Trophoblast cell (in vitro differentiated cells and primary cell): ENCODE measurements at regions not wholly inside any gene's neighbourhood (a gene's known extent, or its start where the extent isn't known, plus 50 kb on each side); places are given as distances from the start of the nearest gene placed in this dataset.

ENCODE experiments used
- DNase-seq, 2 donors: peaks; one replicate each; pipeline ENCODE4 v3.0.0-alpha.2; 2016
- H2AFZ ChIP-seq: 2 replicates; pipeline ENCODE4 v1.6.1; 2013; ENCODE audit warnings: low read length, moderate library complexity, mild to moderate bottlenecking; ENCODE audit not compliant: insufficient read depth, poor library complexity
- H2AK5ac ChIP-seq: 2 replicates; pipeline ENCODE4 v1.6.1; 2013; ENCODE audit warnings: mild to moderate bottlenecking, low read length
- H2BK120ac ChIP-seq: 2 replicates; pipeline ENCODE4 v1.6.1; 2013; ENCODE audit warnings: low read length, mild to moderate bottlenecking, moderate library complexity; ENCODE audit not compliant: insufficient read depth, poor library complexity
- H2BK12ac ChIP-seq: 2 replicates; pipeline ENCODE4 v1.6.1; 2013; ENCODE audit warnings: mild to moderate bottlenecking, low read length, moderate library complexity
- H2BK5ac ChIP-seq: 2 replicates; pipeline ENCODE4 v1.6.1; 2013; ENCODE audit warnings: low read length, low read depth, moderate library complexity, mild to moderate bottlenecking; ENCODE audit not compliant: poor library complexity
- H3K14ac ChIP-seq: 2 replicates; pipeline ENCODE4 v1.6.1; 2013; ENCODE audit warnings: mild to moderate bottlenecking, low read length
- H3K18ac ChIP-seq: 2 replicates; pipeline ENCODE4 v1.6.1; 2013; ENCODE audit warnings: mild to moderate bottlenecking, low read length
- H3K23ac ChIP-seq: 2 replicates; pipeline ENCODE4 v1.6.1; 2013; ENCODE audit warnings: low read length
- H3K27ac ChIP-seq: 2 replicates; pipeline ENCODE4 v1.5.1; 2013; ENCODE audit warnings: low read depth, mild to moderate bottlenecking, inconsistent platforms, low read length, moderate library complexity
- H3K27me3 ChIP-seq: 2 replicates; pipeline ENCODE4 v1.6.1; 2013; ENCODE audit warnings: inconsistent platforms, mild to moderate bottlenecking, low read length, moderate library complexity; ENCODE audit not compliant: insufficient read depth
- H3K36me3 ChIP-seq, 2 experiments: 1 replicate in 1 of 2; 2 replicates in 1 of 2; pipeline ENCODE4 v1.6.1; 2013; ENCODE audit warnings: low read length in 2 of 2, mild to moderate bottlenecking in 2 of 2, moderate library complexity in 1 of 2; ENCODE audit not compliant: insufficient read depth in 2 of 2, control insufficient read depth in 1 of 2
- H3K4ac ChIP-seq: 2 replicates; pipeline ENCODE4 v1.6.1; 2013; ENCODE audit warnings: low read depth, mild to moderate bottlenecking, low read length, moderate library complexity
- H3K4me1 ChIP-seq, 2 experiments: 1 replicate in 1 of 2; 2 replicates in 1 of 2; pipeline ENCODE4 v1.6.1; 2013; ENCODE audit warnings: low read length in 2 of 2, mild to moderate bottlenecking in 2 of 2, moderate library complexity in 1 of 2; ENCODE audit not compliant: insufficient read depth in 2 of 2, control insufficient read depth in 1 of 2
- H3K4me2 ChIP-seq: 2 replicates; pipeline ENCODE4 v1.6.1; 2013; ENCODE audit warnings: inconsistent platforms, mild to moderate bottlenecking, low read length, moderate library complexity
- H3K4me3 ChIP-seq: 2 replicates; pipeline ENCODE4 v1.5.1; 2013; ENCODE audit warnings: mild to moderate bottlenecking, low read depth, low read length, inconsistent platforms
- H3K79me1 ChIP-seq: one replicate; pipeline ENCODE4 v1.6.1; 2013; ENCODE audit warnings: low read length
- H3K79me2 ChIP-seq: 2 replicates; pipeline ENCODE4 v1.6.1; 2013; ENCODE audit warnings: low read length, mild to moderate bottlenecking; ENCODE audit not compliant: control insufficient read depth, insufficient read depth, poor library complexity
- H3K9ac ChIP-seq: 2 replicates; pipeline ENCODE4 v1.6.1; 2013; ENCODE audit warnings: mild to moderate bottlenecking, low read length
- H3K9me3 ChIP-seq: 2 replicates; pipeline ENCODE4 v1.6.1; 2013; ENCODE audit warnings: low read depth, mild to moderate bottlenecking, control low read depth, inconsistent platforms, low read length; ENCODE audit not compliant: insufficient read depth
- H4K12ac ChIP-seq: 2 replicates; pipeline ENCODE4 v1.6.1; 2013; ENCODE audit warnings: low read depth, mild to moderate bottlenecking, low read length, moderate library complexity
- H4K8ac ChIP-seq: 2 replicates; pipeline ENCODE4 v1.6.1; 2013; ENCODE audit warnings: low read depth, mild to moderate bottlenecking, low read length, moderate library complexity
- H4K91ac ChIP-seq: one replicate; pipeline ENCODE4 v1.6.1; 2013; ENCODE audit warnings: low read depth, mild to moderate bottlenecking, low read length, moderate library complexity
- WGBS: extraction: QIAGEN DNeasy Blood & Tissue Kit; methylation state at CpG from one replicate; pipeline ENCODE4 v1.1.7; 2013; ENCODE audit warnings: missing lambda C conversion rate; ENCODE audit not compliant: insufficient read length, insufficient coverage; ENCODE audit errors: extremely low coverage; 5-methylcytosine and 5-hydroxymethylcytosine counted together

- H2AK5ac ChIP-seq = no peak overlapping the region
- DNase-seq = no peak
- no peak overlapping the region for H3K4me2 ChIP-seq
- H3K9me3 ChIP-seq = no peaks in the 10 kb centered on the region
- no peaks in the 10 kb centered on the region for H3K79me2 ChIP-seq
- no peak overlapping the region for H3K4ac ChIP-seq
- H3K27ac ChIP-seq = no peak overlapping the region
- H3K18ac ChIP-seq = no peak overlapping the region
- no peak overlapping the region for H3K9ac ChIP-seq
- H3K14ac ChIP-seq = no peak overlapping the region
- H4K8ac ChIP-seq = no peak overlapping the region
- H3K36me3 ChIP-seq = no peaks in the 10 kb centered on the region
- WGBS = no CpG with 5 or more reads among the region's 1 CpG
- no peak overlapping the region for H2BK12ac ChIP-seq
- H2AFZ ChIP-seq = no peak overlapping the region
- no peaks in the 10 kb centered on the region for H3K4me1 ChIP-seq
- no peak overlapping the region for H2BK5ac ChIP-seq
- no peak overlapping the region for H3K4me3 ChIP-seq
- H3K23ac ChIP-seq = no peak overlapping the region
- no peak overlapping the region for H4K91ac ChIP-seq
- H3K79me1 ChIP-seq = no peaks in the 10 kb centered on the region
- H2BK120ac ChIP-seq = no peak overlapping the region
- H4K12ac ChIP-seq = no peak overlapping the region
- H3K27me3 ChIP-seq = no peaks in the 10 kb centered on the region
Measured at GRCh38 chrX:19270727-19271126, 73.0 kb upstream of the PDHA1 start.

GRCh38 chrX:19272452-19272851, 71.3 kb upstream of the PDHA1 start:
- no peak overlapping the region for H3K4ac ChIP-seq
- H3K23ac ChIP-seq = no peak overlapping the region
- no peak overlapping the region for H2BK5ac ChIP-seq
- no peak overlapping the region for H3K18ac ChIP-seq
- no peak overlapping the region for H2BK12ac ChIP-seq
- no peak overlapping the region for H3K4me2 ChIP-seq
- H3K27ac ChIP-seq = no peak overlapping the region
- H4K91ac ChIP-seq = no peak overlapping the region
- H4K12ac ChIP-seq = no peak overlapping the region
- H3K4me3 ChIP-seq = no peak overlapping the region
- no peaks in the 10 kb centered on the region for H3K27me3 ChIP-seq
- no peaks in the 10 kb centered on the region for H3K4me1 ChIP-seq
- H3K9me3 ChIP-seq = no peaks in the 10 kb centered on the region
- no peak overlapping the region for H3K9ac ChIP-seq
- no CpG with 5 or more reads among the region's 2 CpGs for WGBS
- no peak overlapping the region for H2AK5ac ChIP-seq
- no peak overlapping the region for H2AFZ ChIP-seq
- H3K79me2 ChIP-seq = no peaks in the 10 kb centered on the region
- H4K8ac ChIP-seq = no peak overlapping the region
- no peaks in the 10 kb centered on the region for H3K36me3 ChIP-seq
- no peak overlapping the region for H3K14ac ChIP-seq
- DNase-seq = no peak
- no peak overlapping the region for H2BK120ac ChIP-seq
- no peaks in the 10 kb centered on the region for H3K79me1 ChIP-seq

DNA sequence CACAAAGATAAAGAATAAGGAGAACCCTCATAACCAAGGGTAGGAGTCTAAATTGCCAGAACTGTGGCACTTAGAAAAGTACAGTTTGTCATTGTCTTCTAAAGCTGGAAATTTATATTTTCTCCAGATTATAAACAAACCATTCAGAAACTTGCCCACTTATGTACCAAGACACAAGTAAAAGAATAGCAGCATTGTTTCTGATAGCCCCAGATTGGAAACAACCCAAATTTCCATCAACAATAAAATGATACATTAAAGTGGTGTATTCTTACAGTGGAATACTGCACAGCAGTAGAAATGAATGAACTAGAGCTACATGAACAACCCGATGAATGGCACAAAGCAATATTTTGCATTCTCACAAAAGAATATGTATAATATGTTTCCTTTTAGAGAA, 63.1 kb upstream of the PDHA1 start:
- H2AFZ ChIP-seq = no peak overlapping the region
- H3K79me2 ChIP-seq = no peaks in the 10 kb centered on the region
- no peak overlapping the region for H3K4me2 ChIP-seq
- H3K36me3 ChIP-seq = no peaks in the 10 kb centered on the region
- H4K8ac ChIP-seq = no peak overlapping the region
- no peak overlapping the region for H2BK120ac ChIP-seq
- no peak overlapping the region for H3K4ac ChIP-seq
- H3K27ac ChIP-seq = no peak overlapping the region
- H3K27me3 ChIP-seq = no peaks in the 10 kb centered on the region
- no peak overlapping the region for H2BK5ac ChIP-seq
- no peak overlapping the region for H4K91ac ChIP-seq
- DNase-seq = no peak
- no CpG with 5 or more reads among the region's 1 CpG for WGBS
- no peak overlapping the region for H4K12ac ChIP-seq
- no peak overlapping the region for H2AK5ac ChIP-seq
- no peaks in the 10 kb centered on the region for H3K4me1 ChIP-seq
- no peak overlapping the region for H3K4me3 ChIP-seq
- no peak overlapping the region for H3K23ac ChIP-seq
- H3K79me1 ChIP-seq = no peaks in the 10 kb centered on the region
- H3K14ac ChIP-seq = no peak overlapping the region
- no peak overlapping the region for H3K18ac ChIP-seq
- peaks cover 2% of the 10 kb centered on the region for H3K9me3 ChIP-seq
- H3K9ac ChIP-seq = no peak overlapping the region
- no peak overlapping the region for H2BK12ac ChIP-seq

- H3K9ac ChIP-seq = no peak overlapping the region
- H3K4me2 ChIP-seq = no peak overlapping the region
- no peak overlapping the region for H3K4me3 ChIP-seq
- H3K27ac ChIP-seq = no peak overlapping the region
- H2AK5ac ChIP-seq = no peak overlapping the region
- no peak overlapping the region for H2BK12ac ChIP-seq
- no peaks in the 10 kb centered on the region for H3K36me3 ChIP-seq
- no peak overlapping the region for H4K12ac ChIP-seq
- WGBS = no CpG with 5 or more reads among the region's 1 CpG
- no peak overlapping the region for H2BK120ac ChIP-seq
- no peak overlapping the region for H4K91ac ChIP-seq
- no peaks in the 10 kb centered on the region for H3K27me3 ChIP-seq
- no peak overlapping the region for H3K14ac ChIP-seq
- no peaks in the 10 kb centered on the region for H3K79me2 ChIP-seq
- H3K9me3 ChIP-seq = peaks cover 2% of the 10 kb centered on the region
- H4K8ac ChIP-seq = no peak overlapping the region
- no peaks in the 10 kb centered on the region for H3K79me1 ChIP-seq
- H2AFZ ChIP-seq = no peak overlapping the region
- no peak for DNase-seq
- no peak overlapping the region for H3K4ac ChIP-seq
- no peak overlapping the region for H3K23ac ChIP-seq
- H3K18ac ChIP-seq = no peak overlapping the region
- H2BK5ac ChIP-seq = no peak overlapping the region
- no peaks in the 10 kb centered on the region for H3K4me1 ChIP-seq
Measured at GRCh38 chrX:19281256-19281655, 62.5 kb upstream of the PDHA1 start.
